Neural crest cell (in vitro differentiated cells): ENCODE measurements at regions not wholly inside any gene's neighbourhood (a gene's known extent, or its start where the extent isn't known, plus 50 kb on each side); places are given as distances from the start of the nearest gene placed in this dataset.

Experiments
- DNase-seq: peaks from one replicate; pipeline ENCODE4 v3.0.0; 2021; ENCODE audit warnings: low read depth, mixed read lengths, low spot score
- H3K27ac Mint-ChIP-seq: one replicate; pipeline ENCODE4 v1.8.0; 2021; ENCODE audit warnings: mild to moderate bottlenecking, mixed read lengths; ENCODE audit not compliant: unreplicated experiment
- H3K27me3 Mint-ChIP-seq: 2 replicates; pipeline ENCODE4 v1.8.0; 2021; ENCODE audit warnings: low read depth, mild to moderate bottlenecking, mixed read lengths
- H3K36me3 Mint-ChIP-seq: 2 replicates; pipeline ENCODE4 v1.8.0; 2021; ENCODE audit warnings: low read depth, mild to moderate bottlenecking, mixed read lengths
- H3K4me1 Mint-ChIP-seq: 2 replicates; pipeline ENCODE4 v1.8.0; 2021; ENCODE audit warnings: mixed read lengths
- H3K4me3 Mint-ChIP-seq: one replicate; pipeline ENCODE4 v1.8.0; 2021; ENCODE audit warnings: mild to moderate bottlenecking, mixed read lengths
- H3K9me3 Mint-ChIP-seq: 2 replicates; pipeline ENCODE4 v1.8.0; 2021; ENCODE audit warnings: mixed read lengths
- CTCF ChIP-seq: fragments of 200-600 bp; sonication (generic); conservative IDR thresholded peaks from 2 replicates; pipeline ENCODE4 v1.5.0; 2021; ENCODE audit warnings: antibody characterized with exemption, mild to moderate bottlenecking

- DNase-seq: no peak
- Mint-ChIP-seq H3K4me3 (no peak overlapping the region), H3K9me3 (peaks cover 3% of the 10 kb centered on the region), H3K4me1 (no peaks in the 10 kb centered on the region), H3K27me3 (peaks cover 57% of the 10 kb centered on the region), H3K36me3 (no peaks in the 10 kb centered on the region), H3K27ac (no peak overlapping the region)
- no peak for TF ChIP-seq CTCF
Measured at GRCh38 chr14:54140551-54140950, 183.9 kb upstream of the BMP4 start.

GRCh38 chr14:54146601-54147000 is 190.0 kb upstream of the BMP4 start:
- no peak for DNase-seq
- Mint-ChIP-seq H3K4me3 (no peak overlapping the region), H3K36me3 (no peaks in the 10 kb centered on the region), H3K4me1 (no peaks in the 10 kb centered on the region), H3K9me3 (peaks cover 9% of the 10 kb centered on the region), H3K27ac (no peak overlapping the region), H3K27me3 (peaks cover 21% of the 10 kb centered on the region)
- TF ChIP-seq CTCF: no peak

- H3K27me3 Mint-ChIP-seq: peaks cover 20% of the 10 kb centered on the region
- H3K4me1 Mint-ChIP-seq: no peaks in the 10 kb centered on the region
- H3K9me3 Mint-ChIP-seq: peaks cover 9% of the 10 kb centered on the region
- no peak for TF ChIP-seq CTCF
- H3K36me3 Mint-ChIP-seq: no peaks in the 10 kb centered on the region
- no peak overlapping the region for H3K4me3 Mint-ChIP-seq
- H3K27ac Mint-ChIP-seq: no peak overlapping the region
- DNase-seq: no peak
Measured at GRCh38 chr14:54147282-54147681, 190.7 kb upstream of the BMP4 start.

- TF ChIP-seq CTCF: no peak
- H3K27me3 Mint-ChIP-seq: peaks cover 16% of the 10 kb centered on the region
- H3K9me3 Mint-ChIP-seq: peaks cover 10% of the 10 kb centered on the region
- H3K4me3 Mint-ChIP-seq: no peak overlapping the region
- H3K27ac Mint-ChIP-seq: no peak overlapping the region
- no peak for DNase-seq
- H3K4me1 Mint-ChIP-seq: no peaks in the 10 kb centered on the region
- H3K36me3 Mint-ChIP-seq: no peaks in the 10 kb centered on the region
Measured at GRCh38 chr14:54147758-54148157, 191.1 kb upstream of the BMP4 start.

- H3K4me1 Mint-ChIP-seq: no peaks in the 10 kb centered on the region
- H3K27ac Mint-ChIP-seq: no peak overlapping the region
- no peak overlapping the region for H3K4me3 Mint-ChIP-seq
Measured at GRCh38 chr14:54148251-54148650, 191.6 kb upstream of the BMP4 start.

More at GRCh38 chr14:54148251-54148650, 191.6 kb upstream of the BMP4 start:
- H3K9me3 Mint-ChIP-seq: peaks cover 12% of the 10 kb centered on the region
- DNase-seq: no peak
- peaks cover 11% of the 10 kb centered on the region for H3K27me3 Mint-ChIP-seq
- no peaks in the 10 kb centered on the region for H3K36me3 Mint-ChIP-seq
- no peak for TF ChIP-seq CTCF
